GM12878 (cell line): ENCODE measurements at regions not wholly inside any gene's neighbourhood (a gene's known extent, or its start where the extent isn't known, plus 50 kb on each side); places are given as distances from the start of the nearest gene placed in this dataset.

Experiments
- ATAC-seq: fragments of 200-7000 bp; cut with Tn5 transposase; 3 replicates; pipeline ENCODE4 v1.9.1; 2020; ENCODE audit warnings: mild to moderate bottlenecking, moderate library complexity
- BruUV-seq: library from RNA; stranded (reverse); fragments of 400-500 nt; replicated peaks from 2 replicates; lab custom pipeline; 2021; lab: Mats Ljungman, UMichigan
- CTCF ChIA-PET: fragments of 300-600 bp; sonication (Branson Sonifier 250); formaldehyde crosslinking; extraction: SDS; loops from one replicate; lab custom pipeline; 2021; ENCODE audit warnings: inconsistent platforms; lab: Yijun Ruan, JAX
- POLR2A ChIA-PET: fragments of 350-600 bp; formaldehyde crosslinking; extraction: SDS; loops from one replicate; lab custom pipeline; 2021; ENCODE audit warnings: inconsistent platforms; lab: Charles Lee
- RAD21 ChIA-PET: fragments of 300-600 bp; sonication (Branson Sonifier 250); formaldehyde crosslinking; loops from one replicate; lab custom pipeline; 2023; ENCODE audit warnings: antibody characterized with exemption; ENCODE audit not compliant: unreplicated experiment; lab: Charles Lee
- SMC1A ChIA-PET: fragments of 300-600 bp; sonication (Branson Sonifier 250); formaldehyde crosslinking; loops from one replicate; lab custom pipeline; 2023; ENCODE audit not compliant: unreplicated experiment, uncharacterized antibody; lab: Charles Lee
- DNase-seq: peaks from one replicate; pipeline ENCODE4 v3.0.0-alpha.2; 2011; ENCODE audit warnings: low read depth, low spot score
- FAIRE-seq: peaks from 3 replicates; lab custom pipeline; 2011; peaks lifted over from hg19 to GRCh38; lab: Jason Lieb, UNC
- H2AFZ ChIP-seq: 2 replicates; pipeline ENCODE4 v1.6.0; 2011; ENCODE audit warnings: low read depth, low read length, control low read depth; ENCODE audit not compliant: control insufficient read depth
- H3K27ac ChIP-seq: 2 replicates; pipeline ENCODE4 v1.5.1; 2011; ENCODE audit warnings: control low read depth; ENCODE audit not compliant: control insufficient read depth, insufficient read depth
- H3K27me3 ChIP-seq, 2 experiments: replicated peaks in 1 of 2; 2 replicates each; pipeline versions ENCODE4 v1.6.0 to v1.6.1; 2011; ENCODE audit warnings: low read length in 1 of 2; ENCODE audit not compliant: control insufficient read depth in 2 of 2, insufficient read depth in 2 of 2
- H3K36me3 ChIP-seq, 2 experiments: 2 replicates each; pipeline ENCODE4 v1.5.1; 2011; ENCODE audit warnings: low read length in 1 of 2; ENCODE audit not compliant: control insufficient read depth in 2 of 2, insufficient read depth in 2 of 2
- H3K4me1 ChIP-seq: 2 replicates; pipeline ENCODE4 v1.6.1; 2011; ENCODE audit warnings: mild to moderate bottlenecking, low read length, moderate library complexity, mixed read lengths; ENCODE audit not compliant: control insufficient read depth, insufficient read depth
- H3K4me2 ChIP-seq: 2 replicates; pipeline ENCODE4 v1.6.0; 2011; ENCODE audit warnings: control low read depth; ENCODE audit not compliant: control insufficient read depth, insufficient read depth
- H3K4me3 ChIP-seq: fragments of 200-600 bp; sonication (generic); 2 replicates; pipeline ENCODE4 v1.5.1; 2016
- H3K79me2 ChIP-seq: 2 replicates; pipeline ENCODE4 v1.6.0; 2011; ENCODE audit warnings: low read length; ENCODE audit not compliant: control insufficient read depth, insufficient read depth
- H3K9ac ChIP-seq: 2 replicates; pipeline ENCODE4 v1.8.0; 2011; ENCODE audit warnings: low read length, control low read depth, mixed read lengths; ENCODE audit not compliant: control insufficient read depth, insufficient read depth
- H3K9me3 ChIP-seq: replicated peaks from 3 replicates; pipeline ENCODE4 v1.5.1; 2011; ENCODE audit warnings: mild to moderate bottlenecking, low read length; ENCODE audit not compliant: control insufficient read depth, insufficient read depth
- H4K20me1 ChIP-seq: 2 replicates; pipeline ENCODE4 v1.6.0; 2011; ENCODE audit not compliant: control insufficient read depth, insufficient read depth
- ATF7 ChIP-seq: fragments of 450-650 bp; IDR thresholded peaks from 2 replicates; pipeline ENCODE4 v1.6.1; 2016; ENCODE audit warnings: low read depth, mild to moderate bottlenecking
- CBX5 ChIP-seq: sonication (generic); IDR thresholded peaks from 2 replicates; pipeline ENCODE4 v1.6.1; 2016; ENCODE audit warnings: low read depth, moderate library complexity, mild to moderate bottlenecking, inconsistent platforms
- CREM ChIP-seq: IDR thresholded peaks from 2 replicates; pipeline ENCODE4 v1.6.1; 2014; ENCODE audit warnings: antibody characterized with exemption, low read depth
- EED ChIP-seq: sonication (generic); IDR thresholded peaks from 2 replicates; pipeline ENCODE4 v1.6.1; 2016; ENCODE audit warnings: antibody characterized with exemption, low read depth
- NFXL1 ChIP-seq: fragments of 450-650 bp; IDR thresholded peaks from 2 replicates; pipeline ENCODE4 v1.6.1; 2017; ENCODE audit warnings: antibody characterized with exemption, mild to moderate bottlenecking, borderline replicate concordance
- PKNOX1 ChIP-seq: fragments of 450-650 bp; IDR thresholded peaks from 2 replicates; pipeline ENCODE4 v1.6.1; 2016; ENCODE audit warnings: mild to moderate bottlenecking
- SIN3A ChIP-seq: IDR thresholded peaks from 2 replicates; pipeline ENCODE4 v1.6.1; 2012; ENCODE audit warnings: low read depth, low read length, improper control_type of control experiment
- in situ Hi-C: fragments of 300-500 bp; cut with MboI; formaldehyde crosslinking; loops from 9 replicates; pipeline ENCODE4 v1.14.3; 2018; ENCODE audit warnings: mixed read lengths
- intact Hi-C: fragments of 100-400 bp; cut with micrococcal nuclease; formaldehyde crosslinking; loops from one replicate; pipeline ENCODE4 v1.14.2; 2022; ENCODE audit not compliant: unreplicated experiment

GRCh38 chrX:134161162-134161561 lies 75.8 kb upstream of the CCDC160 start (continued):
- TF ChIP-seq NFXL1 (no peak), PKNOX1 (no peak; the same call in 1 of the 2 replicates), EED (no peak), CBX5 (no peak), CREM (no peak)

GRCh38 chrX:134162032-134162431 lies 75.0 kb upstream of the CCDC160 start:
- no peak for ATAC-seq
- Histone ChIP-seq H4K20me1 (no peaks in the 10 kb centered on the region), H3K9ac (no peak overlapping the region), H3K79me2 (no peaks in the 10 kb centered on the region), H3K4me3 (no peak overlapping the region), H3K27me3 (no peaks in the 10 kb centered on the region), H3K4me1 (no peaks in the 10 kb centered on the region), H3K36me3 (no peaks in the 10 kb centered on the region), H3K4me2 (no peak overlapping the region), H2AFZ (no peak overlapping the region), H3K9me3 (no peaks in the 10 kb centered on the region), H3K27ac (no peak overlapping the region)
- intact Hi-C loops (no loop called here), in situ Hi-C loops (no loop called here)
- TF ChIP-seq ATF7 (no peak), SIN3A (no peak)
- ChIA-PET POLR2A (interaction anchor here (0.6 kb wide), 1 partner anchor 15 kb away, joined by 4 read pairs; no protein-coding TSS in a partner anchor), CTCF (interaction anchor here (0.9 kb wide), 1 partner anchor 15 kb away, joined by 3 read pairs; no protein-coding TSS in a partner anchor), RAD21 (interaction anchor here (1.4 kb wide), 1 partner anchor 245 kb away, joined by 3 read pairs; no protein-coding TSS in a partner anchor), SMC1A (interaction anchor here (0.6 kb wide), 1 partner anchor 1061 kb away, joined by 3 read pairs; no protein-coding TSS in a partner anchor)
- DNase-seq: no peak
- no TSS peak for BruUV-seq
- no peak for FAIRE-seq
